ENCODE measurements at regions not wholly inside any gene's neighbourhood (a gene's known extent, or its start where the extent isn't known, plus 50 kb on each side); places are given as distances from the start of the nearest gene placed in this dataset.

DNA sequence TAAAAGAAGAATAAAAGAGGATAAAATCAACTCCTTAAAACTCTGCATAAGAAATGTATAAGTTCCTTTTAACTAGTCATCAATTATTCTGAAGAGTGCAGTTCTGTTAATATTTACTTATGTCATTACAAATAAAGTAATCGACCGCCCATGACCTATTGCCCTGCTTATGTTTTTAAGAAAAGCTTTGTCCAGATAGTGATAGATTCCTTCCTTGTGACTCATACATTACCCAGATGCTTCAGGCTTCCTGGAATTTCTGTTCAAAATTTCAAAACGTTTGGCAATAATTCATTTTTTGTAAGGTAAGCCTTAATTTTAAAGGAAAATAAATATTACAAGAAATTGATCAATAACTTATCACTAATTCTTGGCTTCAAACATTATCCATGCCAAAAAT, 918.2 kb upstream of the ADGRL2 start:
- Histone ChIP-seq H3F3A (ENCODE audit: insufficient read depth, low read length, poor library complexity, severe bottlenecking) (no peaks in the 10 kb centered on the region), H3K9me2 (ENCODE audit: insufficient read depth, low read length) (no peaks in the 10 kb centered on the region), H3K27ac (ENCODE audit: low read length) (no peak overlapping the region), H3K9ac (ENCODE audit: low read length) (no peak overlapping the region), H4K20me1 (ENCODE audit: insufficient read depth) (no peaks in the 10 kb centered on the region), H2AFZ (ENCODE audit: low read depth, low read length) (no peak overlapping the region), H3K9me3 (ENCODE audit: low read length) (no peaks in the 10 kb centered on the region), H3K4me3 (ENCODE audit: low read length) (no peak overlapping the region), H3K36me3 (ENCODE audit: insufficient read depth, low read length) (no peaks in the 10 kb centered on the region), H3K4me2 (ENCODE audit: low read length) (no peak overlapping the region), H3K79me2 (replicated peaks; ENCODE audit: insufficient read depth, low read length) (no peaks in the 10 kb centered on the region), H3K27me3 (ENCODE audit: insufficient read depth, low read depth, low read length) (no peaks in the 10 kb centered on the region)
- TF ChIP-seq, protein P1, sequence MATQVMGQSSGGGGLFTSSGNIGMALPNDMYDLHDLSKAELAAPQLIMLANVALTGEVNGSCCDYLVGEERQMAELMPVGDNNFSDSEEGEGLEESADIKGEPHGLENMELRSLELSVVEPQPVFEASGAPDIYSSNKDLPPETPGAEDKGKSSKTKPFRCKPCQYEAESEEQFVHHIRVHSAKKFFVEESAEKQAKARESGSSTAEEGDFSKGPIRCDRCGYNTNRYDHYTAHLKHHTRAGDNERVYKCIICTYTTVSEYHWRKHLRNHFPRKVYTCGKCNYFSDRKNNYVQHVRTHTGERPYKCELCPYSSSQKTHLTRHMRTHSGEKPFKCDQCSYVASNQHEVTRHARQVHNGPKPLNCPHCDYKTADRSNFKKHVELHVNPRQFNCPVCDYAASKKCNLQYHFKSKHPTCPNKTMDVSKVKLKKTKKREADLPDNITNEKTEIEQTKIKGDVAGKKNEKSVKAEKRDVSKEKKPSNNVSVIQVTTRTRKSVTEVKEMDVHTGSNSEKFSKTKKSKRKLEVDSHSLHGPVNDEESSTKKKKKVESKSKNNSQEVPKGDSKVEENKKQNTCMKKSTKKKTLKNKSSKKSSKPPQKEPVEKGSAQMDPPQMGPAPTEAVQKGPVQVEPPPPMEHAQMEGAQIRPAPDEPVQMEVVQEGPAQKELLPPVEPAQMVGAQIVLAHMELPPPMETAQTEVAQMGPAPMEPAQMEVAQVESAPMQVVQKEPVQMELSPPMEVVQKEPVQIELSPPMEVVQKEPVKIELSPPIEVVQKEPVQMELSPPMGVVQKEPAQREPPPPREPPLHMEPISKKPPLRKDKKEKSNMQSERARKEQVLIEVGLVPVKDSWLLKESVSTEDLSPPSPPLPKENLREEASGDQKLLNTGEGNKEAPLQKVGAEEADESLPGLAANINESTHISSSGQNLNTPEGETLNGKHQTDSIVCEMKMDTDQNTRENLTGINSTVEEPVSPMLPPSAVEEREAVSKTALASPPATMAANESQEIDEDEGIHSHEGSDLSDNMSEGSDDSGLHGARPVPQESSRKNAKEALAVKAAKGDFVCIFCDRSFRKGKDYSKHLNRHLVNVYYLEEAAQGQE (IDR thresholded peaks at IDR 0.05; ENCODE audit: borderline replicate concordance), result no peak
- TF ChIP-seq TAF1 (IDR thresholded peaks at IDR 0.05; ENCODE audit: low read depth) (no peak), RAD21 (conservative IDR thresholded peaks at IDR 0.05) (no peak), EZH2 (IDR thresholded peaks at IDR 0.05; ENCODE audit: borderline replicate concordance, insufficient read depth, low read length, poor library complexity, severe bottlenecking) (no peak), POLR2AphosphoS5 (IDR thresholded peaks at IDR 0.05) (no peak), CTCF (IDR thresholded peaks at IDR 0.05; ENCODE audit: poor library complexity, severe bottlenecking) (no peak), SMC3 (conservative IDR thresholded peaks at IDR 0.05; ENCODE audit: poor library complexity) (no peak), EP300 (conservative IDR thresholded peaks at IDR 0.05; ENCODE audit: poor library complexity, severe bottlenecking) (no peak), MXI1 (conservative IDR thresholded peaks at IDR 0.05; ENCODE audit: poor library complexity, severe bottlenecking) (no peak)

DNA sequence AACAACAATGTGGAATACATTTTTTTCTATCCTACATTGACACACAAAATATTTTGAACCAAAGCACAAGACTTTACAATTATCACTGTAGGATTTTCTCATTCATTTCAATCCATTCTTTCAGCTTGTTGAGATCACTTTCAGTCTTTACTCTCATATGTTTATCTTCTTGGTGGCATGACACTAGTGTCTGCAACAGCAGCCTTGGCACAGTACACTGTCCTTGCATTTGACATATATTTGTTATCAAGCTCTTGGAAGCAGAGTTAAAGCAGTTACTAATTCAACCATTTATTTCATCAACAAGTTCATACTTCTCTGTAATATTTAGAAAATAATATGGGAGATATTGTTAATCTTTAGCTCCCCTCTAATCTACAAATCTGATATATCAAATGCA, 922.4 kb upstream of the ADGRL2 start:
- Histone ChIP-seq H2AFZ (ENCODE audit: low read depth, low read length) (no peak overlapping the region), H4K20me1 (ENCODE audit: insufficient read depth) (no peaks in the 10 kb centered on the region), H3K9me3 (ENCODE audit: low read length) (no peaks in the 10 kb centered on the region), H3F3A (ENCODE audit: insufficient read depth, low read length, poor library complexity, severe bottlenecking) (no peaks in the 10 kb centered on the region), H3K4me2 (ENCODE audit: low read length) (no peak overlapping the region), H3K27me3 (ENCODE audit: insufficient read depth, low read depth, low read length) (no peaks in the 10 kb centered on the region), H3K79me2 (replicated peaks; ENCODE audit: insufficient read depth, low read length) (no peaks in the 10 kb centered on the region), H3K36me3 (ENCODE audit: insufficient read depth, low read length) (no peaks in the 10 kb centered on the region), H3K27ac (ENCODE audit: low read length) (no peak overlapping the region), H3K9ac (ENCODE audit: low read length) (no peak overlapping the region), H3K9me2 (ENCODE audit: insufficient read depth, low read length) (no peaks in the 10 kb centered on the region), H3K4me3 (ENCODE audit: low read length) (no peak overlapping the region)
- TF ChIP-seq SMC3 (conservative IDR thresholded peaks at IDR 0.05; ENCODE audit: poor library complexity) (no peak), CTCF (IDR thresholded peaks at IDR 0.05; ENCODE audit: poor library complexity, severe bottlenecking) (no peak), EZH2 (IDR thresholded peaks at IDR 0.05; ENCODE audit: borderline replicate concordance, insufficient read depth, low read length, poor library complexity, severe bottlenecking) (no peak), POLR2AphosphoS5 (IDR thresholded peaks at IDR 0.05) (no peak), RAD21 (conservative IDR thresholded peaks at IDR 0.05) (no peak), TAF1 (IDR thresholded peaks at IDR 0.05; ENCODE audit: low read depth) (no peak), MXI1 (conservative IDR thresholded peaks at IDR 0.05; ENCODE audit: poor library complexity, severe bottlenecking) (no peak), EP300 (conservative IDR thresholded peaks at IDR 0.05; ENCODE audit: poor library complexity, severe bottlenecking) (no peak)
- TF ChIP-seq, protein P1 (IDR thresholded peaks at IDR 0.05; ENCODE audit: borderline replicate concordance), result no peak

Data from neural cell (in vitro differentiated cells).